Smooth muscle cell (in vitro differentiated cells): ENCODE measurements at regions not wholly inside any gene's neighbourhood (a gene's known extent, or its start where the extent isn't known, plus 50 kb on each side); places are given as distances from the start of the nearest gene placed in this dataset.
A peak's percentile ranks its signal among the peaks of the same experiment; 100 is the strongest.

Experiments
- DNase-seq: peaks from one replicate; lab custom pipeline; 2025; ENCODE audit not compliant: unreplicated experiment; lab: John Stamatoyannopoulos, UW
- H2AFZ ChIP-seq: fragments of 200-600 bp; sonication (generic); 2 replicates; pipeline ENCODE4 v1.6.0; 2016; ENCODE audit warnings: antibody characterized with exemption, low read depth, mild to moderate bottlenecking
- H3F3A ChIP-seq: fragments of 200-600 bp; sonication (generic); 2 replicates; pipeline ENCODE4 v1.6.0; 2017; ENCODE audit warnings: antibody characterized with exemption, low read depth
- H3K27ac ChIP-seq: fragments of 200-600 bp; sonication (generic); 2 replicates; pipeline ENCODE4 v1.5.1; 2016; ENCODE audit warnings: low read depth, mild to moderate bottlenecking
- H3K27me3 ChIP-seq: fragments of 200-600 bp; sonication (generic); 2 replicates; pipeline ENCODE4 v1.6.1; 2016; ENCODE audit warnings: low read depth, mild to moderate bottlenecking
- H3K36me3 ChIP-seq: fragments of 200-600 bp; sonication (generic); 2 replicates; pipeline ENCODE4 v1.5.1; 2016; ENCODE audit warnings: low read depth
- H3K4me1 ChIP-seq: fragments of 200-600 bp; sonication (generic); 2 replicates; pipeline ENCODE4 v1.5.1; 2016; ENCODE audit warnings: low read depth
- H3K4me2 ChIP-seq: fragments of 200-600 bp; sonication (generic); 2 replicates; pipeline ENCODE4 v1.6.0; 2016; ENCODE audit warnings: mild to moderate bottlenecking
- H3K4me3 ChIP-seq: fragments of 200-600 bp; sonication (generic); 2 replicates; pipeline ENCODE4 v1.5.1; 2016; ENCODE audit warnings: mild to moderate bottlenecking
- H3K79me2 ChIP-seq: fragments of 200-600 bp; sonication (generic); 2 replicates; pipeline ENCODE4 v1.6.0; 2016; ENCODE audit warnings: low read depth, mild to moderate bottlenecking
- H3K9ac ChIP-seq: fragments of 200-600 bp; sonication (generic); 2 replicates; pipeline ENCODE4 v1.6.0; 2016; ENCODE audit warnings: low read depth
- H3K9me3 ChIP-seq: fragments of 200-600 bp; sonication (generic); replicated peaks from 2 replicates; pipeline ENCODE4 v1.5.1; 2016; ENCODE audit warnings: low read depth
- H4K20me1 ChIP-seq: fragments of 200-600 bp; sonication (generic); 2 replicates; pipeline ENCODE4 v1.6.0; 2016; ENCODE audit warnings: low read depth
- CTCF ChIP-seq: fragments of 200-600 bp; sonication (generic); IDR thresholded peaks from 2 replicates; pipeline ENCODE4 v1.5.1; 2017; ENCODE audit warnings: borderline replicate concordance, mild to moderate bottlenecking, antibody characterized with exemption; ENCODE audit not compliant: insufficient read depth, poor library complexity, severe bottlenecking
- WGBS: methylation state at CpG from one replicate; pipeline ENCODE4 v1.1.7; 2016; ENCODE audit warnings: low lambda C conversion rate; 5-methylcytosine and 5-hydroxymethylcytosine counted together

- no peak overlapping the region for H3K27ac ChIP-seq
- H3K9me3 ChIP-seq: no peaks in the 10 kb centered on the region
- no peaks in the 10 kb centered on the region for H3F3A ChIP-seq
- no peaks in the 10 kb centered on the region for H3K27me3 ChIP-seq
- H3K9ac ChIP-seq: no peak overlapping the region
- no peaks in the 10 kb centered on the region for H3K4me1 ChIP-seq
- no peaks in the 10 kb centered on the region for H3K79me2 ChIP-seq
- no peak overlapping the region for H3K4me2 ChIP-seq
- 90% methylated on average over 6 of the region's 6 CpGs for WGBS
- H3K4me3 ChIP-seq: no peak overlapping the region
- no peak overlapping the region for H2AFZ ChIP-seq
- H4K20me1 ChIP-seq: no peaks in the 10 kb centered on the region
- DNase-seq: no peak
- H3K36me3 ChIP-seq: no peaks in the 10 kb centered on the region
- TF ChIP-seq CTCF: no peak
Observed at GRCh38 chr6:81084776-81085430, 667.6 kb downstream of the TENT5A start.

- Histone ChIP-seq H3K4me2 (no peak overlapping the region), H3K27me3 (no peaks in the 10 kb centered on the region), H3K36me3 (no peaks in the 10 kb centered on the region), H3K4me1 (no peaks in the 10 kb centered on the region), H3K4me3 (no peak overlapping the region), H4K20me1 (no peaks in the 10 kb centered on the region), H3K27ac (no peak overlapping the region), H3K79me2 (no peaks in the 10 kb centered on the region), H3K9ac (no peak overlapping the region), H3F3A (no peaks in the 10 kb centered on the region), H3K9me3 (no peaks in the 10 kb centered on the region), H2AFZ (peak overlapping the region; percentile 59)
- peak; percentile 30 for TF ChIP-seq CTCF
- no peak for DNase-seq
- WGBS: 46% methylated on average over 5 of the region's 5 CpGs
Observed at GRCh38 chr6:81075974-81076373, 676.5 kb downstream of the TENT5A start.

- Histone ChIP-seq H3K27ac (no peak overlapping the region), H3K27me3 (no peaks in the 10 kb centered on the region), H4K20me1 (no peaks in the 10 kb centered on the region), H3K79me2 (no peaks in the 10 kb centered on the region), H3K36me3 (no peaks in the 10 kb centered on the region), H3K4me1 (no peaks in the 10 kb centered on the region), H3K4me3 (no peak overlapping the region), H3K9ac (no peak overlapping the region), H3K4me2 (no peak overlapping the region), H2AFZ (no peak overlapping the region), H3F3A (no peaks in the 10 kb centered on the region), H3K9me3 (no peaks in the 10 kb centered on the region)
- DNase-seq: no peak
- no peak for TF ChIP-seq CTCF
Observed at GRCh38 chr6:81073318-81073717, 679.2 kb downstream of the TENT5A start.

- Histone ChIP-seq H3F3A (no peaks in the 10 kb centered on the region), H3K4me3 (no peak overlapping the region), H3K27ac (no peak overlapping the region), H3K79me2 (no peaks in the 10 kb centered on the region), H3K4me2 (no peak overlapping the region), H2AFZ (no peak overlapping the region), H3K4me1 (no peaks in the 10 kb centered on the region), H3K27me3 (no peaks in the 10 kb centered on the region), H3K9ac (no peak overlapping the region), H3K9me3 (no peaks in the 10 kb centered on the region), H4K20me1 (no peaks in the 10 kb centered on the region), H3K36me3 (no peaks in the 10 kb centered on the region)
- no peak for DNase-seq
- WGBS: 83% methylated on average over 1 of the region's 1 CpG
- no peak for TF ChIP-seq CTCF
Observed at GRCh38 chr6:81071121-81071520, 681.4 kb downstream of the TENT5A start.
